ENCODE measurements at regions not wholly inside any gene's neighbourhood (a gene's known extent, or its start where the extent isn't known, plus 50 kb on each side); places are given as distances from the start of the nearest gene placed in this dataset.
"Not testable (repeated sequence)": the region's sequence is repeated elsewhere in the genome, so short reads cannot be mapped to it uniquely, and the experiment has no call there.

- no peaks in the 10 kb centered on the region for H3K4me1 ChIP-seq
- no peaks in the 10 kb centered on the region for H3K36me3 ChIP-seq
- TF ChIP-seq CTCF (IDR thresholded peaks at IDR 0.05): no peak
- DNase-seq (no peak), ATAC-seq (no peak)
- intact Hi-C loops (cut with DNase I): loop anchor here in 1 of 10 donors (10.0 kb wide), 1 partner anchor 76 kb away; no protein-coding TSS in a partner anchor
- H3K4me3 ChIP-seq: no peak overlapping the region
- WGBS, 2 donors: 0 to 54% methylated on average over 1 of the region's 1 CpG
- peaks cover 0 to 8% (median 0%) of the 10 kb centered on the region in 7 donors for H3K27me3 ChIP-seq
- H3K9me3 ChIP-seq: peaks cover 0 to under 1% (median 0%) of the 10 kb centered on the region in 11 donors
- H3K27ac ChIP-seq: no peak overlapping the region
These were observed 82.8 kb upstream of the KCTD1 start for GRCh38 chr18:26631135-26631534.

- no peak for DNase-seq
- Histone ChIP-seq H3K36me3 (no peaks in the 10 kb centered on the region), H3K4me1 (no peaks in the 10 kb centered on the region), H3K9me3 (peaks cover 0 to 6% (median 0%) of the 10 kb centered on the region in 11 donors), H3K4me3 (no peak overlapping the region), H3K27me3 (peaks cover 0 to 4% (median 0%) of the 10 kb centered on the region in 7 donors), H3K27ac (no peak overlapping the region)
- intact Hi-C loops (cut with DNase I): loop anchor here in 1 of 10 donors (10.0 kb wide), 1 partner anchor 76 kb away; no protein-coding TSS in a partner anchor
- no peak for TF ChIP-seq CTCF (IDR thresholded peaks at IDR 0.05)
- WGBS, 2 donors: 85% methylated on average over 4 of the region's 4 CpGs
- no peak for ATAC-seq
These were observed 82.2 kb upstream of the KCTD1 start for GRCh38 chr18:26630596-26630995.

GRCh38 chr18:26628017-26628416 is 79.7 kb upstream of the KCTD1 start:
- TF ChIP-seq CTCF (IDR thresholded peaks at IDR 0.05): no peak

GRCh38 chr18:26624443-26624842 is 76.1 kb upstream of the KCTD1 start:
- peaks cover 0 to 4% (median 0%) of the 10 kb centered on the region in 7 donors for H3K27me3 ChIP-seq
- intact Hi-C loops (cut with DNase I): loop anchor here in 9 of 10 donors (5.0 to 10.0 kb wide), 3 partner anchors 148 to 330 kb away; no protein-coding TSS in a partner anchor
- peaks cover 0 to 31% (median 0%) of the 10 kb centered on the region in 11 donors for H3K9me3 ChIP-seq
- DNase-seq: no peak
- no peaks in the 10 kb centered on the region for H3K36me3 ChIP-seq
- TF ChIP-seq CTCF (IDR thresholded peaks at IDR 0.05): no peak
- H3K27ac ChIP-seq: no peak overlapping the region
- H3K4me3 ChIP-seq: no peak overlapping the region
- peaks cover 0 to 9% (median 0%) of the 10 kb centered on the region in 9 donors for H3K4me1 ChIP-seq
- 95 to 99% methylated on average over 4 of the region's 4 CpGs for WGBS, 2 donors
- no peak for ATAC-seq

More at GRCh38 chr18:26628017-26628416, 79.7 kb upstream of the KCTD1 start:
- H3K27ac ChIP-seq: no peak overlapping the region
- H3K27me3 ChIP-seq: peaks cover 0 to 4% (median 0%) of the 10 kb centered on the region in 7 donors
- H3K4me1 ChIP-seq: no peaks in the 10 kb centered on the region
- H3K36me3 ChIP-seq: no peaks in the 10 kb centered on the region
- intact Hi-C loops (cut with DNase I): loop anchor here in 3 of 10 donors (10.0 kb wide), 2 partner anchors 147 to 327 kb away; no protein-coding TSS in a partner anchor
- DNase-seq (no peak), ATAC-seq (no peak)
- peaks cover 0 to 30% (median 0%) of the 10 kb centered on the region in 11 donors for H3K9me3 ChIP-seq
- no peak overlapping the region for H3K4me3 ChIP-seq

GRCh38 chr18:26623314-26623713 is 75.0 kb upstream of the KCTD1 start:
- intact Hi-C loops (cut with DNase I): loop anchor here in 9 of 10 donors (5.0 to 10.0 kb wide), 3 partner anchors 149 to 331 kb away; no protein-coding TSS in a partner anchor

More at GRCh38 chr18:26623314-26623713, 75.0 kb upstream of the KCTD1 start:
- not testable (repeated sequence) for DNase-seq, H3K27ac ChIP-seq, H3K36me3 ChIP-seq, H3K4me1 ChIP-seq, ATAC-seq, H3K27me3 ChIP-seq, H3K4me3 ChIP-seq
- H3K9me3 ChIP-seq: peaks cover 0 to 31% (median 0%) of the 10 kb centered on the region in 11 donors
- WGBS, 2 donors: 98 to 100% methylated on average over 2 of the region's 2 CpGs
